GM19397 (cell line): ENCODE measurements at regions not wholly inside any gene's neighbourhood (a gene's known extent, or its start where the extent isn't known, plus 50 kb on each side); places are given as distances from the start of the nearest gene placed in this dataset.

Experiments used
- ATAC-seq: cut with Tn5 transposase; IDR thresholded peaks from one replicate; pipeline ENCODE4 v1.9.1; 2021; ENCODE audit warnings: mild to moderate bottlenecking, moderate library complexity; ENCODE audit not compliant: unreplicated experiment

- ATAC-seq, result no peak
Observed at GRCh38 chr17:14510136-14510535, 209.3 kb downstream of the HS3ST3B1 start.

- ATAC-seq, result no peak
Observed at GRCh38 chr17:14508156-14508555, 207.3 kb downstream of the HS3ST3B1 start.

- ATAC-seq, result no peak
Observed at GRCh38 chr17:14506364-14506763, 205.5 kb downstream of the HS3ST3B1 start.

- ATAC-seq, result no peak
Observed at GRCh38 chr17:14505606-14506005, 204.7 kb downstream of the HS3ST3B1 start.

GRCh38 chr17:14499976-14500375 lies 199.1 kb downstream of the HS3ST3B1 start:
- no peak for ATAC-seq

- no peak for ATAC-seq
Observed at GRCh38 chr17:14498812-14499211, 197.9 kb downstream of the HS3ST3B1 start.

GRCh38 chr17:14494161-14494560 lies 193.3 kb downstream of the HS3ST3B1 start:
- ATAC-seq, result no peak

GRCh38 chr17:14489986-14490385 lies 189.1 kb downstream of the HS3ST3B1 start:
- ATAC-seq, result no peak

- ATAC-seq, result no peak
Observed at GRCh38 chr17:14488958-14489550, 188.2 kb downstream of the HS3ST3B1 start.

- ATAC-seq, result no peak
Observed at GRCh38 chr17:14487068-14487467, 186.2 kb downstream of the HS3ST3B1 start.

GRCh38 chr17:14482715-14483114 lies 181.8 kb downstream of the HS3ST3B1 start:
- no peak for ATAC-seq

GRCh38 chr17:14481664-14482063 lies 180.8 kb downstream of the HS3ST3B1 start:
- no peak for ATAC-seq

GRCh38 chr17:14474591-14474990 lies 173.7 kb downstream of the HS3ST3B1 start:
- ATAC-seq, result no peak

GRCh38 chr17:14471052-14471451 lies 170.2 kb downstream of the HS3ST3B1 start:
- ATAC-seq, result no peak

- ATAC-seq, result no peak
Observed at GRCh38 chr17:14470417-14470816, 169.5 kb downstream of the HS3ST3B1 start.

GRCh38 chr17:14469971-14470370 lies 169.1 kb downstream of the HS3ST3B1 start:
- no peak for ATAC-seq

- no peak for ATAC-seq
Observed at GRCh38 chr17:14468858-14469257, 168.0 kb downstream of the HS3ST3B1 start.

- ATAC-seq, result no peak
Observed at GRCh38 chr17:14461227-14461548, 160.3 kb downstream of the HS3ST3B1 start.

GRCh38 chr17:14460516-14461226 lies 159.8 kb downstream of the HS3ST3B1 start:
- ATAC-seq, result no peak

GRCh38 chr17:14459955-14460354 lies 159.1 kb downstream of the HS3ST3B1 start:
- no peak for ATAC-seq

- ATAC-seq, result no peak
Observed at GRCh38 chr17:14458724-14459123, 157.8 kb downstream of the HS3ST3B1 start.

GRCh38 chr17:14454746-14455145 lies 153.9 kb downstream of the HS3ST3B1 start:
- ATAC-seq, result no peak

- ATAC-seq, result no peak
Observed at GRCh38 chr17:14452856-14453255, 152.0 kb downstream of the HS3ST3B1 start.
